GM23338 (cell line): ENCODE measurements at regions not wholly inside any gene's neighbourhood (a gene's known extent, or its start where the extent isn't known, plus 50 kb on each side); places are given as distances from the start of the nearest gene placed in this dataset.

Source experiments
- CREB1 ChIP-seq: fragments of 250-450 bp; sonication (Bioruptor Pico); IDR thresholded peaks from 2 replicates; pipeline ENCODE4 v1.5.0; 2020; ENCODE audit warnings: low read depth, mild to moderate bottlenecking, moderate library complexity
- EZH2 ChIP-seq: fragments of 200-600 bp; sonication (generic); IDR thresholded peaks from one replicate; pipeline ENCODE4 v1.8.0; 2017; ENCODE audit warnings: antibody characterized with exemption, mild to moderate bottlenecking, low read depth; ENCODE audit not compliant: unreplicated experiment
- EZH2phosphoT487 ChIP-seq: fragments of 200-600 bp; sonication (generic); IDR thresholded peaks from one replicate; pipeline ENCODE4 v1.8.1; 2018; ENCODE audit warnings: antibody characterized with exemption; ENCODE audit not compliant: unreplicated experiment
- JUNB ChIP-seq: IDR thresholded peaks from one replicate; pipeline ENCODE4 v1.6.1; 2016; ENCODE audit warnings: antibody characterized with exemption; ENCODE audit not compliant: unreplicated experiment
- NANOG ChIP-seq: IDR thresholded peaks from 2 replicates; pipeline ENCODE4 v1.6.1; 2016; ENCODE audit warnings: antibody characterized with exemption, borderline replicate concordance
- POLR2AphosphoS5 ChIP-seq: IDR thresholded peaks from 2 replicates; pipeline ENCODE4 v1.6.1; 2016; ENCODE audit warnings: antibody characterized with exemption, low read depth
- ZNF331 ChIP-seq: fragments of 250-450 bp; sonication (Bioruptor Pico); IDR thresholded peaks from 2 replicates; pipeline ENCODE4 v1.5.0; 2020; ENCODE audit warnings: low read depth, mild to moderate bottlenecking, moderate library complexity
- TF ChIP-seq, protein P1 (sequence below): fragments of 250-450 bp; sonication (Bioruptor Pico); IDR thresholded peaks from 2 replicates; pipeline ENCODE4 v1.5.0; 2020; ENCODE audit warnings: mild to moderate bottlenecking, moderate library complexity
- TF ChIP-seq, protein P2 (sequence below), 2 experiments: fragments of 200-600 bp in 1 of 2; sonication (generic) in 1 of 2; conservative IDR thresholded peaks; 2 replicates each; pipeline versions ENCODE4 v1.5.1 to v1.6.1; 2016 to 2017; ENCODE audit warnings: antibody characterized with exemption in 2 of 2, low read depth in 2 of 2, mild to moderate bottlenecking in 2 of 2, moderate library complexity in 1 of 2
- TF ChIP-seq, protein P3 (sequence below): IDR thresholded peaks from 2 replicates; pipeline ENCODE4 v1.6.1; 2016; ENCODE audit warnings: antibody characterized with exemption

DNA sequence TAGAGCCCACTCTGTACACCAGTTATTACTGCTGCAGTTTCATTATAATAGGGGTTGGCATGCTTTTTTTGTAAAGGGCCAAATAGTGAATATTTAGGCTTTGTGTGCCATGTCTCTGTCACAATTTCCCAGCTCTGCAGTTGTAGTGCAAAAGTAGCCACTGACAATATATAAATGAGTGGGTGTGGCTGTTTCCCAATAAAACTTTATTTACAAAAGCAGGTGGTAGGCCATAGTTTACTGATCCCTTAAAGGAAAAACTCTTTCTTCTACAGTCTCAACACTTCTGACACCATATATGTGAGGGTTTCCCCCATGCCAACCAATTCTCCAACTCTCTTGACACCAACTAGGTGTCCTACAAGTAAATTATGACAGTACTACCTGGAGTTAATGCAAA lies 110.2 kb upstream of the NAP1L1 start (continued):
- TF ChIP-seq, protein P1, sequence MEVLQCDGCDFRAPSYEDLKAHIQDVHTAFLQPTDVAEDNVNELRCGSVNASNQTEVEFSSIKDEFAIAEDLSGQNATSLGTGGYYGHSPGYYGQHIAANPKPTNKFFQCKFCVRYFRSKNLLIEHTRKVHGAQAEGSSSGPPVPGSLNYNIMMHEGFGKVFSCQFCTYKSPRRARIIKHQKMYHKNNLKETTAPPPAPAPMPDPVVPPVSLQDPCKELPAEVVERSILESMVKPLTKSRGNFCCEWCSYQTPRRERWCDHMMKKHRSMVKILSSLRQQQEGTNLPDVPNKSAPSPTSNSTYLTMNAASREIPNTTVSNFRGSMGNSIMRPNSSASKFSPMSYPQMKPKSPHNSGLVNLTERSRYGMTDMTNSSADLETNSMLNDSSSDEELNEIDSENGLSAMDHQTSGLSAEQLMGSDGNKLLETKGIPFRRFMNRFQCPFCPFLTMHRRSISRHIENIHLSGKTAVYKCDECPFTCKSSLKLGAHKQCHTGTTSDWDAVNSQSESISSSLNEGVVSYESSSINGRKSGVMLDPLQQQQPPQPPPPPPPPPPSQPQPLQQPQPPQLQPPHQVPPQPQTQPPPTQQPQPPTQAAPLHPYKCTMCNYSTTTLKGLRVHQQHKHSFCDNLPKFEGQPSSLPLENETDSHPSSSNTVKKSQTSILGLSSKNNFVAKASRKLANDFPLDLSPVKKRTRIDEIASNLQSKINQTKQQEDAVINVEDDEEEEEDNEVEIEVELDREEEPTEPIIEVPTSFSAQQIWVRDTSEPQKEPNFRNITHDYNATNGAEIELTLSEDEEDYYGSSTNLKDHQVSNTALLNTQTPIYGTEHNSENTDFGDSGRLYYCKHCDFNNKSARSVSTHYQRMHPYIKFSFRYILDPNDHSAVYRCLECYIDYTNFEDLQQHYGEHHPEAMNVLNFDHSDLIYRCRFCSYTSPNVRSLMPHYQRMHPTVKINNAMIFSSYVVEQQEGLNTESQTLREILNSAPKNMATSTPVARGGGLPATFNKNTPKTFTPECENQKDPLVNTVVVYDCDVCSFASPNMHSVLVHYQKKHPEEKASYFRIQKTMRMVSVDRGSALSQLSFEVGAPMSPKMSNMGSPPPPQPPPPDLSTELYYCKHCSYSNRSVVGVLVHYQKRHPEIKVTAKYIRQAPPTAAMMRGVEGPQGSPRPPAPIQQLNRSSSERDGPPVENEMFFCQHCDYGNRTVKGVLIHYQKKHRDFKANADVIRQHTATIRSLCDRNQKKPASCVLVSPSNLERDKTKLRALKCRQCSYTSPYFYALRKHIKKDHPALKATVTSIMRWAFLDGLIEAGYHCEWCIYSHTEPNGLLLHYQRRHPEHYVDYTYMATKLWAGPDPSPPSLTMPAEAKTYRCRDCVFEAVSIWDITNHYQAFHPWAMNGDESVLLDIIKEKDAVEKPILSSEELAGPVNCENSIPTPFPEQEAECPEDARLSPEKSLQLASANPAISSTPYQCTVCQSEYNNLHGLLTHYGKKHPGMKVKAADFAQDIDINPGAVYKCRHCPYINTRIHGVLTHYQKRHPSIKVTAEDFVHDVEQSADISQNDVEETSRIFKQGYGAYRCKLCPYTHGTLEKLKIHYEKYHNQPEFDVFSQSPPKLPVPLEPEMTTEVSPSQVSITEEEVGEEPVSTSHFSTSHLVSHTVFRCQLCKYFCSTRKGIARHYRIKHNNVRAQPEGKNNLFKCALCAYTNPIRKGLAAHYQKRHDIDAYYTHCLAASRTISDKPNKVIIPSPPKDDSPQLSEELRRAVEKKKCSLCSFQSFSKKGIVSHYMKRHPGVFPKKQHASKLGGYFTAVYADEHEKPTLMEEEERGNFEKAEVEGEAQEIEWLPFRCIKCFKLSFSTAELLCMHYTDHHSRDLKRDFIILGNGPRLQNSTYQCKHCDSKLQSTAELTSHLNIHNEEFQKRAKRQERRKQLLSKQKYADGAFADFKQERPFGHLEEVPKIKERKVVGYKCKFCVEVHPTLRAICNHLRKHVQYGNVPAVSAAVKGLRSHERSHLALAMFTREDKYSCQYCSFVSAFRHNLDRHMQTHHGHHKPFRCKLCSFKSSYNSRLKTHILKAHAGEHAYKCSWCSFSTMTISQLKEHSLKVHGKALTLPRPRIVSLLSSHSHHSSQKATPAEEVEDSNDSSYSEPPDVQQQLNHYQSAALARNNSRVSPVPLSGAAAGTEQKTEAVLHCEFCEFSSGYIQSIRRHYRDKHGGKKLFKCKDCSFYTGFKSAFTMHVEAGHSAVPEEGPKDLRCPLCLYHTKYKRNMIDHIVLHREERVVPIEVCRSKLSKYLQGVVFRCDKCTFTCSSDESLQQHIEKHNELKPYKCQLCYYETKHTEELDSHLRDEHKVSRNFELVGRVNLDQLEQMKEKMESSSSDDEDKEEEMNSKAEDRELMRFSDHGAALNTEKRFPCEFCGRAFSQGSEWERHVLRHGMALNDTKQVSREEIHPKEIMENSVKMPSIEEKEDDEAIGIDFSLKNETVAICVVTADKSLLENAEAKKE (CRISPR knock-in tag) = no peak
- TF ChIP-seq JUNB (no peak), NANOG (no peak), CREB1 (CRISPR knock-in tag) (no peak), POLR2AphosphoS5 (no peak), EZH2 (no peak), EZH2phosphoT487 (no peak), ZNF331 (CRISPR knock-in tag) (no peak)
- TF ChIP-seq, protein P2, sequence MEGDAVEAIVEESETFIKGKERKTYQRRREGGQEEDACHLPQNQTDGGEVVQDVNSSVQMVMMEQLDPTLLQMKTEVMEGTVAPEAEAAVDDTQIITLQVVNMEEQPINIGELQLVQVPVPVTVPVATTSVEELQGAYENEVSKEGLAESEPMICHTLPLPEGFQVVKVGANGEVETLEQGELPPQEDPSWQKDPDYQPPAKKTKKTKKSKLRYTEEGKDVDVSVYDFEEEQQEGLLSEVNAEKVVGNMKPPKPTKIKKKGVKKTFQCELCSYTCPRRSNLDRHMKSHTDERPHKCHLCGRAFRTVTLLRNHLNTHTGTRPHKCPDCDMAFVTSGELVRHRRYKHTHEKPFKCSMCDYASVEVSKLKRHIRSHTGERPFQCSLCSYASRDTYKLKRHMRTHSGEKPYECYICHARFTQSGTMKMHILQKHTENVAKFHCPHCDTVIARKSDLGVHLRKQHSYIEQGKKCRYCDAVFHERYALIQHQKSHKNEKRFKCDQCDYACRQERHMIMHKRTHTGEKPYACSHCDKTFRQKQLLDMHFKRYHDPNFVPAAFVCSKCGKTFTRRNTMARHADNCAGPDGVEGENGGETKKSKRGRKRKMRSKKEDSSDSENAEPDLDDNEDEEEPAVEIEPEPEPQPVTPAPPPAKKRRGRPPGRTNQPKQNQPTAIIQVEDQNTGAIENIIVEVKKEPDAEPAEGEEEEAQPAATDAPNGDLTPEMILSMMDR (conservative IDR thresholded peaks at IDR 0.05; ENCODE audit: low read depth in 2 of 2) = no peak
- TF ChIP-seq, protein P3, sequence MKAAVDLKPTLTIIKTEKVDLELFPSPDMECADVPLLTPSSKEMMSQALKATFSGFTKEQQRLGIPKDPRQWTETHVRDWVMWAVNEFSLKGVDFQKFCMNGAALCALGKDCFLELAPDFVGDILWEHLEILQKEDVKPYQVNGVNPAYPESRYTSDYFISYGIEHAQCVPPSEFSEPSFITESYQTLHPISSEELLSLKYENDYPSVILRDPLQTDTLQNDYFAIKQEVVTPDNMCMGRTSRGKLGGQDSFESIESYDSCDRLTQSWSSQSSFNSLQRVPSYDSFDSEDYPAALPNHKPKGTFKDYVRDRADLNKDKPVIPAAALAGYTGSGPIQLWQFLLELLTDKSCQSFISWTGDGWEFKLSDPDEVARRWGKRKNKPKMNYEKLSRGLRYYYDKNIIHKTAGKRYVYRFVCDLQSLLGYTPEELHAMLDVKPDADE = no peak
